Natural killer cell (primary cell): ENCODE measurements at regions not wholly inside any gene's neighbourhood (a gene's known extent, or its start where the extent isn't known, plus 50 kb on each side); places are given as distances from the start of the nearest gene placed in this dataset.

Experiments
- ATAC-seq, 3 donors: fragments of 150-1000 bp in 2 of 3; fragments of 200-7000 bp in 1 of 3; cut with Tn5 transposase; 1 replicate in 1 of 3; 2 replicates in 2 of 3; pipeline ENCODE4 v1.10.0; 2021; ENCODE audit warnings: mild to moderate bottlenecking in 2 of 3, moderate library complexity in 2 of 3
- DNase-seq, 2 donors: peaks; one replicate each; pipeline versions ENCODE4 v3.0.0 to v3.0.0-alpha.2; 2013 to 2021; ENCODE audit warnings: mixed read lengths in 1 of 2
- H3K27ac ChIP-seq: one replicate; pipeline ENCODE4 v1.5.1; 2013; ENCODE audit warnings: mild to moderate bottlenecking, low read length
- H3K27me3 ChIP-seq: one replicate; pipeline ENCODE4 v1.6.1; 2013; ENCODE audit warnings: low read length; ENCODE audit not compliant: control insufficient read depth, insufficient read depth
- H3K36me3 ChIP-seq: one replicate; pipeline ENCODE4 v1.6.1; 2013; ENCODE audit warnings: low read length; ENCODE audit not compliant: control insufficient read depth, insufficient read depth
- H3K4me1 ChIP-seq: one replicate; pipeline ENCODE4 v1.6.1; 2013; ENCODE audit warnings: low read length; ENCODE audit not compliant: control insufficient read depth, insufficient read depth
- H3K4me3 ChIP-seq: one replicate; pipeline ENCODE4 v1.5.1; 2013; ENCODE audit warnings: low read length
- H3K9me3 ChIP-seq: one replicate; pipeline ENCODE4 v1.6.1; 2013; ENCODE audit warnings: low read length; ENCODE audit not compliant: control insufficient read depth, insufficient read depth
- H3K27ac Mint-ChIP-seq, 2 donors: one replicate each; pipeline ENCODE4 v1.8.0; 2022; ENCODE audit warnings: mild to moderate bottlenecking in 2 of 2, mixed read lengths in 2 of 2, moderate library complexity in 1 of 2
- H3K27me3 Mint-ChIP-seq, 2 donors: one replicate each; pipeline ENCODE4 v1.8.0; 2022; ENCODE audit warnings: low read depth in 2 of 2, mixed read lengths in 2 of 2
- H3K36me3 Mint-ChIP-seq: one replicate; pipeline ENCODE4 v1.8.0; 2022; ENCODE audit warnings: mixed read lengths
- H3K4me1 Mint-ChIP-seq, 2 donors: one replicate each; pipeline ENCODE4 v1.8.0; 2022; ENCODE audit warnings: mixed read lengths in 2 of 2
- H3K4me3 Mint-ChIP-seq: one replicate; pipeline ENCODE4 v1.8.0; 2022; ENCODE audit warnings: mild to moderate bottlenecking, moderate library complexity, mixed read lengths
- H3K9me3 Mint-ChIP-seq, 2 donors: one replicate each; pipeline ENCODE4 v1.8.0; 2022; ENCODE audit warnings: mixed read lengths in 2 of 2
- CTCF ChIP-seq: fragments of 200-600 bp; IDR thresholded peaks from one replicate; pipeline ENCODE4 v1.8.0; 2022; ENCODE audit warnings: antibody characterized with exemption
- WGBS: methylation state at CpG from one replicate; pipeline ENCODE4 v1.1.7; 2013; ENCODE audit warnings: missing lambda C conversion rate; ENCODE audit not compliant: insufficient coverage; 5-methylcytosine and 5-hydroxymethylcytosine counted together
- intact Hi-C: fragments of 100-400 bp; cut with micrococcal nuclease; formaldehyde crosslinking; loops from one replicate; pipeline ENCODE4 v1.14.2; 2022

- Histone ChIP-seq H3K9me3 (no peaks in the 10 kb centered on the region), H3K27ac (no peak overlapping the region), H3K4me1 (no peaks in the 10 kb centered on the region), H3K4me3 (no peak overlapping the region), H3K27me3 (no peaks in the 10 kb centered on the region), H3K36me3 (no peaks in the 10 kb centered on the region)
- Mint-ChIP-seq H3K4me1 (no peaks in the 10 kb centered on the region), H3K27ac (no peak overlapping the region), H3K36me3 (no peaks in the 10 kb centered on the region), H3K4me3 (no peak overlapping the region), H3K27me3 (no peaks in the 10 kb centered on the region), H3K9me3 (no peaks in the 10 kb centered on the region)
- DNase-seq (no peak), ATAC-seq (no peak)
- TF ChIP-seq CTCF: no peak
- intact Hi-C loops: no loop called here
- 48% methylated on average over 4 of the region's 4 CpGs for WGBS
Measured at GRCh38 chr7:20267482-20267881, 50.3 kb upstream of the MACC1 start.

- H3K9me3 Mint-ChIP-seq: no peaks in the 10 kb centered on the region
- no peaks in the 10 kb centered on the region for H3K36me3 Mint-ChIP-seq
- 95% methylated on average over 1 of the region's 1 CpG for WGBS
- Histone ChIP-seq H3K4me1 (no peaks in the 10 kb centered on the region), H3K9me3 (no peaks in the 10 kb centered on the region), H3K36me3 (no peaks in the 10 kb centered on the region), H3K27me3 (no peaks in the 10 kb centered on the region), H3K27ac (no peak overlapping the region), H3K4me3 (no peak overlapping the region)
- no peak for DNase-seq
- no peak for ATAC-seq
- TF ChIP-seq CTCF: no peak
- H3K4me1 Mint-ChIP-seq: no peaks in the 10 kb centered on the region
- H3K27me3 Mint-ChIP-seq: no peaks in the 10 kb centered on the region
- H3K27ac Mint-ChIP-seq: no peak overlapping the region
- H3K4me3 Mint-ChIP-seq: no peak overlapping the region
- intact Hi-C loops: no loop called here
Measured at GRCh38 chr7:20268824-20269223, 51.6 kb upstream of the MACC1 start.

GRCh38 chr7:20269726-20270125 is 52.5 kb upstream of the MACC1 start:
- no peak for DNase-seq
- no peak for ATAC-seq
- H3K36me3 Mint-ChIP-seq: no peaks in the 10 kb centered on the region
- H3K36me3 ChIP-seq: no peaks in the 10 kb centered on the region
- no peak overlapping the region for H3K4me3 Mint-ChIP-seq
- no peaks in the 10 kb centered on the region for H3K27me3 Mint-ChIP-seq
- H3K27ac Mint-ChIP-seq: no peak overlapping the region
- H3K4me1 Mint-ChIP-seq: no peaks in the 10 kb centered on the region
- no peaks in the 10 kb centered on the region for H3K27me3 ChIP-seq
- no peak overlapping the region for H3K27ac ChIP-seq
- intact Hi-C loops: no loop called here
- no peak overlapping the region for H3K4me3 ChIP-seq
- TF ChIP-seq CTCF: no peak
- H3K9me3 ChIP-seq: no peaks in the 10 kb centered on the region
- H3K9me3 Mint-ChIP-seq: no peaks in the 10 kb centered on the region
- H3K4me1 ChIP-seq: no peaks in the 10 kb centered on the region

GRCh38 chr7:20270371-20270770 is 53.2 kb upstream of the MACC1 start:
- ATAC-seq: no peak
- Mint-ChIP-seq H3K9me3 (no peaks in the 10 kb centered on the region), H3K4me1 (no peaks in the 10 kb centered on the region), H3K4me3 (no peak overlapping the region), H3K27ac (no peak overlapping the region), H3K27me3 (no peaks in the 10 kb centered on the region), H3K36me3 (no peaks in the 10 kb centered on the region)
- Histone ChIP-seq H3K9me3 (no peaks in the 10 kb centered on the region), H3K4me1 (no peaks in the 10 kb centered on the region), H3K27ac (no peak overlapping the region), H3K27me3 (no peaks in the 10 kb centered on the region), H3K36me3 (no peaks in the 10 kb centered on the region), H3K4me3 (no peak overlapping the region)
- TF ChIP-seq CTCF: no peak
- WGBS: 96% methylated on average over 2 of the region's 2 CpGs
- intact Hi-C loops: no loop called here
- DNase-seq: no peak
